Neural cell (in vitro differentiated cells): ENCODE measurements at regions not wholly inside any gene's neighbourhood (a gene's known extent, or its start where the extent isn't known, plus 50 kb on each side); places are given as distances from the start of the nearest gene placed in this dataset.

Experiments used
- H2AFZ ChIP-seq: fragments of 200-600, 300-800 bp; sonication (generic), shearing (Covaris generic); 2 replicates; pipeline ENCODE4 v1.6.0; 2014; ENCODE audit warnings: low read depth, mild to moderate bottlenecking, antibody characterized with exemption, low read length, moderate library complexity
- H3F3A ChIP-seq: fragments of 200-600 bp; shearing (Covaris generic); 2 replicates; pipeline ENCODE4 v1.6.1; 2016; ENCODE audit warnings: mild to moderate bottlenecking, moderate library complexity, mixed read lengths, antibody characterized with exemption, low read length; ENCODE audit not compliant: insufficient read depth, poor library complexity, severe bottlenecking
- H3K27ac ChIP-seq: fragments of 200-600, 300-800 bp; sonication (generic), shearing (Covaris generic); 2 replicates; pipeline ENCODE4 v1.5.1; 2014; ENCODE audit warnings: mild to moderate bottlenecking, low read length, moderate library complexity
- H3K27me3 ChIP-seq: fragments of 300-800, 200-600 bp; sonication (generic), shearing (Covaris generic); 2 replicates; pipeline ENCODE4 v1.6.0; 2014; ENCODE audit warnings: mild to moderate bottlenecking, low read depth, low read length, moderate library complexity; ENCODE audit not compliant: insufficient read depth
- H3K36me3 ChIP-seq: fragments of 300-800, 200-600 bp; sonication (generic), shearing (Covaris generic); 2 replicates; pipeline ENCODE4 v1.5.1; 2014; ENCODE audit warnings: mild to moderate bottlenecking, antibody characterized with exemption, low read length, moderate library complexity; ENCODE audit not compliant: insufficient read depth
- H3K4me2 ChIP-seq: fragments of 300-800, 200-600 bp; sonication (generic), shearing (Covaris generic); 2 replicates; pipeline ENCODE4 v1.6.0; 2014; ENCODE audit warnings: mild to moderate bottlenecking, low read length
- H3K4me3 ChIP-seq: fragments of 300-800, 200-600 bp; sonication (generic), shearing (Covaris generic); 2 replicates; pipeline ENCODE4 v1.5.1; 2014; ENCODE audit warnings: mild to moderate bottlenecking, low read length, moderate library complexity
- H3K79me2 ChIP-seq: fragments of 200-600 bp; shearing (Covaris generic); replicated peaks from 2 replicates; pipeline ENCODE4 v1.6.0; 2014; ENCODE audit warnings: mild to moderate bottlenecking, low read length, moderate library complexity; ENCODE audit not compliant: insufficient read depth
- H3K9ac ChIP-seq: fragments of 300-800, 200-600 bp; sonication (generic), shearing (Covaris generic); 2 replicates; pipeline ENCODE4 v1.6.1; 2016; ENCODE audit warnings: mild to moderate bottlenecking, low read length, mixed read lengths
- H3K9me2 ChIP-seq: fragments of 200-600 bp; shearing (Covaris generic); 2 replicates; pipeline ENCODE4 v1.6.1; 2016; ENCODE audit warnings: mild to moderate bottlenecking, low read length, mixed read lengths; ENCODE audit not compliant: insufficient read depth
- H3K9me3 ChIP-seq: fragments of 200-600, 300-800 bp; sonication (generic), shearing (Covaris generic); 2 replicates; pipeline ENCODE4 v1.6.1; 2016; ENCODE audit warnings: mild to moderate bottlenecking, mixed run types, low read length, moderate library complexity, mixed read lengths
- H4K20me1 ChIP-seq: fragments of 200-600 bp; shearing (Covaris generic); 2 replicates; pipeline ENCODE4 v1.6.1; 2016; ENCODE audit warnings: mild to moderate bottlenecking, mixed run types; ENCODE audit not compliant: insufficient read depth
- EP300 ChIP-seq: fragments of 450-650 bp; conservative IDR thresholded peaks from 2 replicates; pipeline ENCODE4 v1.6.1; 2014; ENCODE audit warnings: antibody characterized with exemption, mild to moderate bottlenecking, moderate library complexity; ENCODE audit not compliant: poor library complexity, severe bottlenecking
- EZH2 ChIP-seq: fragments of 200-600, 300-800 bp; shearing (Covaris generic), sonication (generic); IDR thresholded peaks from 2 replicates; pipeline ENCODE4 v1.6.1; 2014; ENCODE audit warnings: antibody characterized with exemption, low read length, borderline replicate concordance, mild to moderate bottlenecking; ENCODE audit not compliant: insufficient read depth, poor library complexity, severe bottlenecking
- MXI1 ChIP-seq: fragments of 450-650 bp; conservative IDR thresholded peaks from 2 replicates; pipeline ENCODE4 v1.6.1; 2014; ENCODE audit warnings: antibody characterized with exemption, mild to moderate bottlenecking; ENCODE audit not compliant: poor library complexity, severe bottlenecking
- POLR2AphosphoS5 ChIP-seq: IDR thresholded peaks from 2 replicates; pipeline ENCODE4 v1.6.1; 2012
- RAD21 ChIP-seq: fragments of 450-650 bp; conservative IDR thresholded peaks from 2 replicates; pipeline ENCODE4 v1.6.1; 2014; ENCODE audit warnings: antibody characterized with exemption, mild to moderate bottlenecking, moderate library complexity
- SMC3 ChIP-seq: fragments of 450-650 bp; conservative IDR thresholded peaks from 2 replicates; pipeline ENCODE4 v1.6.1; 2014; ENCODE audit warnings: antibody characterized with exemption, mild to moderate bottlenecking, moderate library complexity; ENCODE audit not compliant: poor library complexity
- TAF1 ChIP-seq: IDR thresholded peaks from 2 replicates; pipeline ENCODE4 v1.6.1; 2012; ENCODE audit warnings: low read depth
- TF ChIP-seq, protein P1 (sequence below): IDR thresholded peaks from 2 replicates; pipeline ENCODE4 v1.6.1; 2012; ENCODE audit warnings: borderline replicate concordance
- TF ChIP-seq, protein P2 (sequence below): fragments of 450-650 bp; IDR thresholded peaks from 2 replicates; pipeline ENCODE4 v1.5.1; 2014; ENCODE audit warnings: antibody characterized with exemption, mild to moderate bottlenecking, moderate library complexity; ENCODE audit not compliant: poor library complexity, severe bottlenecking

DNA sequence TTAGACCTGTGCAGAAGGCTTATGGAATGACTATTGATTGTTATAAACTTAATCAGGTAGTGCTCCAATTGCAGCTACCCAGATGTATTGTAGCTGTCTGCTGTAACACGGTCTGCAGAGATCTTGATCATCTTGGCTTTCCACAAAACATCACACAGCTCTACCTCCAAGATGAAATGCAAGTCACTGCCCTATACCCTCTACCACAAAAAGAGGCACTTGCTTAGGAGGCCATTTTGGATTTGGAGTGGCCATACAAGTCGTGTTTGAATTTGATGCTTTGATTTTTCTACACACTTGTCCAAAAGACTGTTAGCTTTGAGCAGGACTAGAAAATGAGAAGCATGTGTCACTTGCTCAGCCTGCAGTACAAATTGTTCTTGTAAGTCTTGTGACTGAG is 377.2 kb downstream of the TNS3 start:
- no peaks in the 10 kb centered on the region for H3K36me3 ChIP-seq
- no peak overlapping the region for H3K4me3 ChIP-seq

DNA sequence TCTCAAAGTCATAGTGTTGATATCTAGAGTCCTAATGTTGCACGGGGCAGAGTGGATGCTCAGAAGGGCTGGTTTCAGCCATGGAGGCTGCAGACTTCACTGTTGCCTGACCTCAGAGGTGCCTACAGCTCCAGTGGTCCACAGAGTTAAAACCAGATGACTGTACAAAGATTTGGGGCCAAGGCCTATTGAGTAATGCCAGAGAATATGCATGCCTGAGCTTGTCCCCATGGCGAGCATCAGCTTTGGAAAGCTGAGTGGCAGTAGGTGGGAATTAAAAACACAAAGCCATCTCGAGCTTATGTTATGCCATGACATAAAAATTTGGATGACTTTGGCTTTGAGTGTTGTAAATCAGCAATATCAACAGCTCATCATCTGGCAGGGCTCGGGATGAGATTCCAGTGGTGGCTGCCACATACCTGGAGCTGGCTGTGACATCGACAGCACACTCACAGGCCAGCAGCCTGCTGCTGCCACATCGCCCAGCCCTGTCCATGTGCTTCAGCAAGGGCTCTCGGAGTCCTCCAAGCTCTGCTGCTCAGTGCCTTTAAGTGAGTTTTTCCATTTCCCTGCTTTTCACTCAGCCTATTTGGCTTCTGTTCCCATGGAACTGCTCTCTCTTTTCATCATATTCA is 379.6 kb downstream of the TNS3 start:
- H3K4me3 ChIP-seq: no peak overlapping the region

More for the DNA sequence above, 377.2 kb downstream of the TNS3 start:
- H3K27ac ChIP-seq: no peak overlapping the region
- no peak for TF ChIP-seq EP300
- no peak for TF ChIP-seq MXI1
- no peak for TF ChIP-seq RAD21
- no peak for TF ChIP-seq SMC3
- TF ChIP-seq, protein P1, sequence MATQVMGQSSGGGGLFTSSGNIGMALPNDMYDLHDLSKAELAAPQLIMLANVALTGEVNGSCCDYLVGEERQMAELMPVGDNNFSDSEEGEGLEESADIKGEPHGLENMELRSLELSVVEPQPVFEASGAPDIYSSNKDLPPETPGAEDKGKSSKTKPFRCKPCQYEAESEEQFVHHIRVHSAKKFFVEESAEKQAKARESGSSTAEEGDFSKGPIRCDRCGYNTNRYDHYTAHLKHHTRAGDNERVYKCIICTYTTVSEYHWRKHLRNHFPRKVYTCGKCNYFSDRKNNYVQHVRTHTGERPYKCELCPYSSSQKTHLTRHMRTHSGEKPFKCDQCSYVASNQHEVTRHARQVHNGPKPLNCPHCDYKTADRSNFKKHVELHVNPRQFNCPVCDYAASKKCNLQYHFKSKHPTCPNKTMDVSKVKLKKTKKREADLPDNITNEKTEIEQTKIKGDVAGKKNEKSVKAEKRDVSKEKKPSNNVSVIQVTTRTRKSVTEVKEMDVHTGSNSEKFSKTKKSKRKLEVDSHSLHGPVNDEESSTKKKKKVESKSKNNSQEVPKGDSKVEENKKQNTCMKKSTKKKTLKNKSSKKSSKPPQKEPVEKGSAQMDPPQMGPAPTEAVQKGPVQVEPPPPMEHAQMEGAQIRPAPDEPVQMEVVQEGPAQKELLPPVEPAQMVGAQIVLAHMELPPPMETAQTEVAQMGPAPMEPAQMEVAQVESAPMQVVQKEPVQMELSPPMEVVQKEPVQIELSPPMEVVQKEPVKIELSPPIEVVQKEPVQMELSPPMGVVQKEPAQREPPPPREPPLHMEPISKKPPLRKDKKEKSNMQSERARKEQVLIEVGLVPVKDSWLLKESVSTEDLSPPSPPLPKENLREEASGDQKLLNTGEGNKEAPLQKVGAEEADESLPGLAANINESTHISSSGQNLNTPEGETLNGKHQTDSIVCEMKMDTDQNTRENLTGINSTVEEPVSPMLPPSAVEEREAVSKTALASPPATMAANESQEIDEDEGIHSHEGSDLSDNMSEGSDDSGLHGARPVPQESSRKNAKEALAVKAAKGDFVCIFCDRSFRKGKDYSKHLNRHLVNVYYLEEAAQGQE: no peak
- TF ChIP-seq, protein P2, sequence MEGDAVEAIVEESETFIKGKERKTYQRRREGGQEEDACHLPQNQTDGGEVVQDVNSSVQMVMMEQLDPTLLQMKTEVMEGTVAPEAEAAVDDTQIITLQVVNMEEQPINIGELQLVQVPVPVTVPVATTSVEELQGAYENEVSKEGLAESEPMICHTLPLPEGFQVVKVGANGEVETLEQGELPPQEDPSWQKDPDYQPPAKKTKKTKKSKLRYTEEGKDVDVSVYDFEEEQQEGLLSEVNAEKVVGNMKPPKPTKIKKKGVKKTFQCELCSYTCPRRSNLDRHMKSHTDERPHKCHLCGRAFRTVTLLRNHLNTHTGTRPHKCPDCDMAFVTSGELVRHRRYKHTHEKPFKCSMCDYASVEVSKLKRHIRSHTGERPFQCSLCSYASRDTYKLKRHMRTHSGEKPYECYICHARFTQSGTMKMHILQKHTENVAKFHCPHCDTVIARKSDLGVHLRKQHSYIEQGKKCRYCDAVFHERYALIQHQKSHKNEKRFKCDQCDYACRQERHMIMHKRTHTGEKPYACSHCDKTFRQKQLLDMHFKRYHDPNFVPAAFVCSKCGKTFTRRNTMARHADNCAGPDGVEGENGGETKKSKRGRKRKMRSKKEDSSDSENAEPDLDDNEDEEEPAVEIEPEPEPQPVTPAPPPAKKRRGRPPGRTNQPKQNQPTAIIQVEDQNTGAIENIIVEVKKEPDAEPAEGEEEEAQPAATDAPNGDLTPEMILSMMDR: no peak
- TF ChIP-seq POLR2AphosphoS5: no peak
- no peak for TF ChIP-seq TAF1
- no peak for TF ChIP-seq EZH2
- H3K9me2 ChIP-seq: no peaks in the 10 kb centered on the region
- H3K4me2 ChIP-seq: no peak overlapping the region
- H3K27me3 ChIP-seq: no peaks in the 10 kb centered on the region
- no peaks in the 10 kb centered on the region for H3F3A ChIP-seq
- no peaks in the 10 kb centered on the region for H4K20me1 ChIP-seq
- H3K9me3 ChIP-seq: no peaks in the 10 kb centered on the region
- H2AFZ ChIP-seq: no peak overlapping the region
- no peak overlapping the region for H3K9ac ChIP-seq
- H3K79me2 ChIP-seq: no peaks in the 10 kb centered on the region

More for the DNA sequence above, 379.6 kb downstream of the TNS3 start:
- Histone ChIP-seq H3K9ac (no peak overlapping the region), H3K27ac (no peak overlapping the region), H3F3A (no peaks in the 10 kb centered on the region), H3K27me3 (no peaks in the 10 kb centered on the region), H3K9me3 (no peaks in the 10 kb centered on the region), H3K36me3 (no peaks in the 10 kb centered on the region), H3K9me2 (no peaks in the 10 kb centered on the region), H3K4me2 (no peak overlapping the region), H4K20me1 (no peaks in the 10 kb centered on the region), H2AFZ (no peak overlapping the region), H3K79me2 (no peaks in the 10 kb centered on the region)
- TF ChIP-seq TAF1: no peak
- no peak for TF ChIP-seq EP300
